Kidney tubule cell (primary cell): ENCODE measurements at regions not wholly inside any gene's neighbourhood (a gene's known extent, or its start where the extent isn't known, plus 50 kb on each side); places are given as distances from the start of the nearest gene placed in this dataset.
"Not testable (repeated sequence)": the region's sequence is repeated elsewhere in the genome, so short reads cannot be mapped to it uniquely, and the experiment has no call there.

ENCODE experiments used
- DNase-seq: peaks from one replicate; pipeline ENCODE4 v3.0.0-alpha.2; 2018; ENCODE audit warnings: low spot score

GRCh38 chr2:239866350-239866749 is 158.8 kb downstream of the NDUFA10 start:
- no peak for DNase-seq

- not testable (repeated sequence) for DNase-seq
These were observed 159.3 kb downstream of the NDUFA10 start for GRCh38 chr2:239865856-239866255.

- DNase-seq: no peak
These were observed 160.0 kb downstream of the NDUFA10 start for GRCh38 chr2:239865059-239865639.

- DNase-seq: no peak
These were observed 160.7 kb downstream of the NDUFA10 start for GRCh38 chr2:239864247-239865058.

- no peak for DNase-seq
These were observed 162.5 kb downstream of the NDUFA10 start for GRCh38 chr2:239862613-239863012.

- no peak for DNase-seq
These were observed 167.0 kb downstream of the NDUFA10 start for GRCh38 chr2:239858179-239858578.

- no peak for DNase-seq
These were observed 167.6 kb downstream of the NDUFA10 start for GRCh38 chr2:239857591-239857990.

GRCh38 chr2:239856620-239857285 is 168.4 kb downstream of the NDUFA10 start:
- DNase-seq: no peak

- no peak for DNase-seq
These were observed 169.1 kb downstream of the NDUFA10 start for GRCh38 chr2:239855863-239856587.

GRCh38 chr2:239854596-239854995 is 170.5 kb downstream of the NDUFA10 start:
- no peak for DNase-seq

- DNase-seq: no peak
These were observed 171.3 kb downstream of the NDUFA10 start for GRCh38 chr2:239853706-239854327.

- DNase-seq: no peak
These were observed 172.0 kb downstream of the NDUFA10 start for GRCh38 chr2:239853121-239853520.

GRCh38 chr2:239852272-239852671 is 172.9 kb downstream of the NDUFA10 start:
- no peak for DNase-seq

GRCh38 chr2:239846789-239847676 is 178.1 kb downstream of the NDUFA10 start:
- DNase-seq: no peak

- DNase-seq: no peak
These were observed 179.2 kb downstream of the NDUFA10 start for GRCh38 chr2:239845968-239846367.

- DNase-seq: no peak
These were observed 185.8 kb downstream of the NDUFA10 start for GRCh38 chr2:239839306-239839705.

- DNase-seq: no peak
These were observed 188.9 kb downstream of the NDUFA10 start for GRCh38 chr2:239836021-239836765.

GRCh38 chr2:239835056-239835455 is 190.1 kb downstream of the NDUFA10 start:
- DNase-seq: no peak

GRCh38 chr2:239834143-239834542 is 191.0 kb downstream of the NDUFA10 start:
- DNase-seq: no peak
